Mesothelial cell of epicardium (in vitro differentiated cells): ENCODE measurements at regions not wholly inside any gene's neighbourhood (a gene's known extent, or its start where the extent isn't known, plus 50 kb on each side); places are given as distances from the start of the nearest gene placed in this dataset.

Experiments used
- DNase-seq, 2 experiments: peaks; one replicate each; pipeline ENCODE4 v3.0.0; 2021; ENCODE audit warnings: low spot score in 2 of 2; ENCODE audit not compliant: unreplicated experiment in 2 of 2
- H3K27ac Mint-ChIP-seq: 2 replicates; pipeline ENCODE4 v1.8.0; 2021; ENCODE audit warnings: mixed read lengths
- H3K27me3 Mint-ChIP-seq: 2 replicates; pipeline ENCODE4 v1.8.0; 2021; ENCODE audit warnings: low read depth, mixed read lengths
- H3K36me3 Mint-ChIP-seq: 2 replicates; pipeline ENCODE4 v1.8.0; 2021; ENCODE audit warnings: mixed read lengths
- H3K4me1 Mint-ChIP-seq: 2 replicates; pipeline ENCODE4 v1.8.0; 2021; ENCODE audit warnings: mixed read lengths
- H3K4me3 Mint-ChIP-seq: 2 replicates; pipeline ENCODE4 v1.8.0; 2021; ENCODE audit warnings: mild to moderate bottlenecking, moderate library complexity, mixed read lengths
- H3K9me3 Mint-ChIP-seq: 2 replicates; pipeline ENCODE4 v1.8.0; 2021; ENCODE audit warnings: mixed read lengths
- TF ChIP-seq, protein P1 (sequence below): fragments of 200-600 bp; sonication (generic); IDR thresholded peaks from one replicate; pipeline ENCODE4 v1.5.0; 2021; ENCODE audit warnings: antibody characterized with exemption; ENCODE audit not compliant: unreplicated experiment

DNA sequence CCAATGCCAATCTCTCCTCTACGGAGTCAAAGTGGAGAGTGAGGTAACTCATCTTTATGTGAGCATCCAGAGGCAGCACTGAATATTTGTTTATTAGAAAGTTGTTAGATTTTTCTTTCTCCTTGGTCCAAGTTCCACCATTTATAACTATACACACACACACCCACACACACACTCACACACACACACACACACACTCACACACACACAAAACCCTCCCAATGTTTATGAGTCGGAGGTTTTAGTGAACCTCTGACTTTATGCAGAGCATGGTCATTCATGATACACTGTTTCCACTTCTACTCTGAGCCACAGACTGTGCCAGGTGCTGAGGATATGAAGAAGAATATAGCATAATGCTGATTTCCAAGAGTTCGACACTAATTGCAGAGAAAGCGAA, 132.9 kb upstream of the CCDC68 start:
- Mint-ChIP-seq H3K4me3 (no peak overlapping the region), H3K4me1 (peaks cover 24% of the 10 kb centered on the region), H3K27ac (no peak overlapping the region), H3K27me3 (no peaks in the 10 kb centered on the region), H3K9me3 (no peaks in the 10 kb centered on the region), H3K36me3 (no peaks in the 10 kb centered on the region)
- TF ChIP-seq, protein P1, sequence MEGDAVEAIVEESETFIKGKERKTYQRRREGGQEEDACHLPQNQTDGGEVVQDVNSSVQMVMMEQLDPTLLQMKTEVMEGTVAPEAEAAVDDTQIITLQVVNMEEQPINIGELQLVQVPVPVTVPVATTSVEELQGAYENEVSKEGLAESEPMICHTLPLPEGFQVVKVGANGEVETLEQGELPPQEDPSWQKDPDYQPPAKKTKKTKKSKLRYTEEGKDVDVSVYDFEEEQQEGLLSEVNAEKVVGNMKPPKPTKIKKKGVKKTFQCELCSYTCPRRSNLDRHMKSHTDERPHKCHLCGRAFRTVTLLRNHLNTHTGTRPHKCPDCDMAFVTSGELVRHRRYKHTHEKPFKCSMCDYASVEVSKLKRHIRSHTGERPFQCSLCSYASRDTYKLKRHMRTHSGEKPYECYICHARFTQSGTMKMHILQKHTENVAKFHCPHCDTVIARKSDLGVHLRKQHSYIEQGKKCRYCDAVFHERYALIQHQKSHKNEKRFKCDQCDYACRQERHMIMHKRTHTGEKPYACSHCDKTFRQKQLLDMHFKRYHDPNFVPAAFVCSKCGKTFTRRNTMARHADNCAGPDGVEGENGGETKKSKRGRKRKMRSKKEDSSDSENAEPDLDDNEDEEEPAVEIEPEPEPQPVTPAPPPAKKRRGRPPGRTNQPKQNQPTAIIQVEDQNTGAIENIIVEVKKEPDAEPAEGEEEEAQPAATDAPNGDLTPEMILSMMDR: no peak
- DNase-seq: no peak

DNA sequence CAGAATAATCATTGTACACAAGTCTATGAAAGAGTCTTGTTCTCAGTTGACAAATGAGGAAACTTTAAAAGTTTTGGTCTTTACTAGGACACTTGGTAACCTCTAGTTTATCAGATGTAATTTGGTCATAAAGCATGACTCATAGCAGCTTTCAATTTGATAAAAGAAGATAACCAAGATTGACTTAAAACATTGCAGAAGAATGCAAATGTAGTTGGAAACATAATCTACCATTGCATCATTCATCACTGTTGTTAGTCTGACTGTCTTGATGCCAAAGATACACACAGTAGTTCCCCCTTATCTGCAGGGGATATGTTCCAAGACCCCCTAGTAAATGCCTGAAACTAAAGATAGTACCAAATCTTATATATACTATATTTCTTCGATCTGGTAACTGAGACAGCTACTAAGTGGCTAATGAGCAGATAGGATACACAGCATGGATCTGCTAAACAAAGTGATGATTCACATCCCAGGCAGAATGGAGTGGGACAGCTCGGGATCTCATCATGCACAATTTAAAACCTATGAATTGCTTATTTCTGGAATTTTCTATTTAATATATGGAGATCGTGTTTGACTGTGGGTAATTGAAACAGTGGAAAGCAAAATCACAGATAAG, 131.4 kb upstream of the CCDC68 start:
- peaks cover 19% of the 10 kb centered on the region for H3K4me1 Mint-ChIP-seq
- H3K27me3 Mint-ChIP-seq: no peaks in the 10 kb centered on the region
- H3K27ac Mint-ChIP-seq: no peak overlapping the region
- H3K36me3 Mint-ChIP-seq: no peaks in the 10 kb centered on the region
- no peak overlapping the region for H3K4me3 Mint-ChIP-seq
- no peak for DNase-seq
- no peaks in the 10 kb centered on the region for H3K9me3 Mint-ChIP-seq
- TF ChIP-seq, protein P1: no peak

DNA sequence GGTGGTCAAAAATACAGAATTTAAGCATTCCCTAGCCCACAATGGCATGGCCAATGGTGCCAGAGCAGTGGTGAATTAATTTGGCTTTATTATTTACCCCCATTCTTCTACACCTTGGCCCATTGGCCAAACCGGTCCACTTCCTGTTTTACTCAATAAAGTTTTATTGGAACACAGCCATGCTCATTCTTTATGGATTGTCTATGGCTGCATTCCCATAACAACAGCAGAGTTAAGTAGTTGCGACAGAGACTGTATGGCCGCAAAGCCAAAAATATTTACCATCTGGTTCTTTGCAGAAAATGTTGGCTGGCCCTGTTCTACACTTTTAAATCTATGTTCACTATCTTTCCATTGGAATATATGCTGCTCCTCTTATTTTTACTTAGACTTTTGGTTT, 130.3 kb upstream of the CCDC68 start:
- DNase-seq: no peak
- TF ChIP-seq, protein P1: no peak
- no peaks in the 10 kb centered on the region for H3K9me3 Mint-ChIP-seq
- no peaks in the 10 kb centered on the region for H3K27me3 Mint-ChIP-seq
- no peak overlapping the region for H3K27ac Mint-ChIP-seq
- peaks cover 19% of the 10 kb centered on the region for H3K4me1 Mint-ChIP-seq
- H3K36me3 Mint-ChIP-seq: no peaks in the 10 kb centered on the region
- H3K4me3 Mint-ChIP-seq: no peak overlapping the region

DNA sequence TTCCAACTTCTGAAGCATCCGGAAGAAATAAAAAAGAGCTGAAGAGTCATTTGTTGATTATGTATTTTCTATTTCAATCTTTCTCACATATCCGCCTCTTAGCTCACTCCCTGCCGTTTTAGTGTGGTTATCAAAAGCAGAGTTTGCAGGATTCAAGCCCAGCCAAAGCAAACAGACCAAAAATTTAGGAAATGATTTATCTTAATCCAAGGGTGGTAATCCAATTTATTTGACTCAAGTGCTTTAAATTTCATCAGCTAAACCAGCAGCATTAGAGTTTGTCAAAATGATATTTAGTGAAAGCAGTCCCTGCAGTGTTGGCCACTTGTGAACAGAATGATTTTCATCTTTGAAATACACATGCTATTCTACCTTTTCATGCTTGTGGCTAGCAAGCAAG, 129.3 kb upstream of the CCDC68 start:
- TF ChIP-seq, protein P1: no peak
- H3K4me1 Mint-ChIP-seq: peaks cover 19% of the 10 kb centered on the region

DNA sequence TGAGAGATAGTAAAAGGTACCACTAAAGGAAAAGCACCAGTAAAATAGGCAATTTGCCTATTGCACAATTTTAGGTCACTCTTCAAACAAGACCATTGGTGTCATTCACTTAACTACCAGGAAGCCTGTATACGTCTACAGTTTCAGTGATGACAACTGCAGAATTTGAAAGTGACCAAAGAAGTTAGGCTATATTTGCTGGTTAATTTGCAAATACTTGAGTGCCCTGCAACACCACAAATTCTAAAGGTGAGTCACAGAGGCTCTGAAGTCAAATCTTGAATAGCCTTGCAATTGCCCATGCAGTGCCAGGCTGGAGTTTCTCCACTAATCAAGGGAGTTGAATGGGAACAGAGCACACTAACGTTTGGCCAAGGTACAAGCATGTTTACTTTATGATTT, 128.7 kb upstream of the CCDC68 start:
- Mint-ChIP-seq H3K36me3 (no peaks in the 10 kb centered on the region), H3K4me1 (peaks cover 19% of the 10 kb centered on the region), H3K4me3 (no peak overlapping the region), H3K9me3 (peaks cover 2% of the 10 kb centered on the region), H3K27me3 (no peaks in the 10 kb centered on the region), H3K27ac (no peak overlapping the region)
- TF ChIP-seq, protein P1: no peak
- no peak for DNase-seq

More for the DNA sequence above, 129.3 kb upstream of the CCDC68 start:
- no peak overlapping the region for H3K4me3 Mint-ChIP-seq
- no peaks in the 10 kb centered on the region for H3K27me3 Mint-ChIP-seq
- no peak for DNase-seq
- no peaks in the 10 kb centered on the region for H3K36me3 Mint-ChIP-seq
- no peak overlapping the region for H3K27ac Mint-ChIP-seq
- H3K9me3 Mint-ChIP-seq: no peaks in the 10 kb centered on the region

DNA sequence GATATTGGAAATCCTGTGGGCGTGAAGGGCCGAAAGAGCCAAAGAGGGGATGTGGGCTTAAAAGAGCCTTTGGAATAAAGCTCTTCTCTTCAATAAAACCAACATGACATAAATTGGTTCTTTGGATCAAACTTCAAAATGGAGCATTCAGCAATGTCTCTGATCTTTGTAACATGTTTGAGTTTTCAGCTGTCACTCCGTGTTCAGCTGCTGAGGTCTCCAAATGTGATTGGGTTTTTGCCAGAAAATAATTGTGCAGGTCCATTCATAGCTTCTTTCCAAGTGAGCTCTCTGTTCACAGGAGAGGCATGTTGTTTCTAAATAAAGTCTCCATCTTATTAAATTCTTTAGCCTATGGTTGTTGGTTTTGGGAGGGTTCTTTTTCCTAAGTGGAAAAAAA, 127.6 kb upstream of the CCDC68 start:
- no peaks in the 10 kb centered on the region for H3K27me3 Mint-ChIP-seq
- H3K4me3 Mint-ChIP-seq: no peak overlapping the region
- no peak overlapping the region for H3K27ac Mint-ChIP-seq
- H3K9me3 Mint-ChIP-seq: peaks cover 3% of the 10 kb centered on the region
- peaks cover 19% of the 10 kb centered on the region for H3K4me1 Mint-ChIP-seq
- H3K36me3 Mint-ChIP-seq: no peaks in the 10 kb centered on the region
- TF ChIP-seq, protein P1: no peak
- DNase-seq: no peak
